HEK293T (cell line): ENCODE measurements at regions not wholly inside any gene's neighbourhood (a gene's known extent, or its start where the extent isn't known, plus 50 kb on each side); places are given as distances from the start of the nearest gene placed in this dataset.

Experiments
- ARNT ChIP-seq: fragments of 450-650 bp; IDR thresholded peaks from 2 replicates; pipeline ENCODE4 v1.6.1; 2017; ENCODE audit warnings: mild to moderate bottlenecking
- BHLHE40 ChIP-seq: fragments of 450-650 bp; IDR thresholded peaks from 2 replicates; pipeline ENCODE4 v1.6.1; 2016; ENCODE audit warnings: mild to moderate bottlenecking, moderate library complexity, borderline replicate concordance
- CTBP1 ChIP-seq: fragments of 450-650 bp; IDR thresholded peaks from 2 replicates; pipeline ENCODE4 v1.6.1; 2016; ENCODE audit warnings: borderline replicate concordance
- ELF4 ChIP-seq: fragments of 450-650 bp; IDR thresholded peaks from 2 replicates; pipeline ENCODE4 v1.6.1; 2017; ENCODE audit warnings: antibody characterized with exemption
- FOXA1 ChIP-seq: fragments of 450-650 bp; IDR thresholded peaks from 2 replicates; pipeline ENCODE4 v1.6.1; 2016; ENCODE audit warnings: mild to moderate bottlenecking
- FOXK2 ChIP-seq: fragments of 450-650 bp; IDR thresholded peaks from 2 replicates; pipeline ENCODE4 v1.6.1; 2016; ENCODE audit warnings: mild to moderate bottlenecking
- FOXM1 ChIP-seq: fragments of 450-650 bp; IDR thresholded peaks from 2 replicates; pipeline ENCODE4 v1.6.1; 2017; ENCODE audit warnings: mild to moderate bottlenecking, borderline replicate concordance
- LEF1 ChIP-seq: fragments of 450-650 bp; IDR thresholded peaks from 2 replicates; pipeline ENCODE4 v1.6.1; 2017; ENCODE audit warnings: mild to moderate bottlenecking, borderline replicate concordance
- NFRKB ChIP-seq: fragments of 450-650 bp; IDR thresholded peaks from 2 replicates; pipeline ENCODE4 v1.6.1; 2016; ENCODE audit warnings: mild to moderate bottlenecking, moderate library complexity
- SP1 ChIP-seq: fragments of 450-650 bp; IDR thresholded peaks from 2 replicates; pipeline ENCODE4 v1.6.1; 2017
- SUZ12 ChIP-seq: fragments of 450-650 bp; IDR thresholded peaks from 2 replicates; pipeline ENCODE4 v1.6.1; 2016; ENCODE audit warnings: mild to moderate bottlenecking
- ZNF384 ChIP-seq: fragments of 450-650 bp; IDR thresholded peaks from 2 replicates; pipeline ENCODE4 v1.6.1; 2016

DNA sequence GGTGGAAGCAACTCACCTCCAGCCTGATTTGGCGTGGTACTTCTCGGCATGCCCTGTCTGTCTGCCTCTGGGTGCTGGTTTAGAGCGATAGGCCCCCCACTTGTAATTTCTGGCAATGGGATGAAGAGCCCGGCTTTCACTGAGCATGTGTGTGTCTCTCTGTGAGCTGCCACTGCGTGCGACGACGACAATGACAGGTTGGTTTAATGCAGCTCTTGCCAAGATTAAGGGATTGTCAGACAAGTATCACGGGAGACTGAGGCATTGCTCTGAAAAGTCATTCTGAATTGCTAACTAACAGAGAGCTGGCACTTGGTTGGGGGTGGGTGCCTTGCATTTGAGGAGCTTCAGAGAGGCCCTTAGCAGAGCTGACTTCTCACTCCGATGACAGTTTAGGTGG lies 348.8 kb upstream of the CLINT1 start:
- TF ChIP-seq NFRKB: no peak
- TF ChIP-seq SP1: no peak
- no peak for TF ChIP-seq FOXM1
- no peak for TF ChIP-seq ELF4
- TF ChIP-seq SUZ12: no peak
- TF ChIP-seq ARNT: no peak
- no peak for TF ChIP-seq CTBP1
- TF ChIP-seq BHLHE40: no peak
- TF ChIP-seq ZNF384: no peak
- no peak for TF ChIP-seq FOXK2
- no peak for TF ChIP-seq FOXA1
- TF ChIP-seq LEF1: no peak
